HUES64 (cell line): ENCODE measurements at regions not wholly inside any gene's neighbourhood (a gene's known extent, or its start where the extent isn't known, plus 50 kb on each side); places are given as distances from the start of the nearest gene placed in this dataset.
"Not testable (repeated sequence)": the region's sequence is repeated elsewhere in the genome, so short reads cannot be mapped to it uniquely, and the experiment has no call there.

Experiments used
- H3K27ac ChIP-seq: 2 replicates; pipeline ENCODE4 v1.7.0; 2013; ENCODE audit warnings: low read depth, low read length, inconsistent platforms
- H3K27me3 ChIP-seq: 2 replicates; pipeline ENCODE4 v1.6.1; 2013; ENCODE audit warnings: mild to moderate bottlenecking, low read length; ENCODE audit not compliant: insufficient read depth
- H3K36me3 ChIP-seq: 2 replicates; pipeline ENCODE4 v1.6.1; 2013; ENCODE audit warnings: mild to moderate bottlenecking, low read length; ENCODE audit not compliant: insufficient read depth
- H3K4me1 ChIP-seq: 2 replicates; pipeline ENCODE4 v1.6.1; 2013; ENCODE audit warnings: mild to moderate bottlenecking, low read length, moderate library complexity; ENCODE audit not compliant: insufficient read depth
- H3K4me3 ChIP-seq: 2 replicates; pipeline ENCODE4 v1.5.1; 2013; ENCODE audit warnings: mild to moderate bottlenecking, low read length, moderate library complexity
- H3K9ac ChIP-seq: 2 replicates; pipeline ENCODE4 v1.6.1; 2013; ENCODE audit warnings: mild to moderate bottlenecking, low read depth, low read length
- H3K9me3 ChIP-seq: 2 replicates; pipeline ENCODE4 v1.6.1; 2013; ENCODE audit warnings: low read depth, low read length; ENCODE audit not compliant: insufficient read depth
- WGBS: fragments of 150-250, 120-280 bp; methylation state at CpG from one replicate; pipeline ENCODE4 v1.1.7; 2013; ENCODE audit warnings: missing lambda C conversion rate; 5-methylcytosine and 5-hydroxymethylcytosine counted together

GRCh38 chr14:29414931-29415330 is 512.7 kb downstream of the PRKD1 start:
- not testable (repeated sequence) for H3K9ac ChIP-seq, H3K27ac ChIP-seq, H3K36me3 ChIP-seq, H3K4me1 ChIP-seq, H3K4me3 ChIP-seq, H3K27me3 ChIP-seq, H3K9me3 ChIP-seq
- 94% methylated on average over 4 of the region's 5 CpGs for WGBS

GRCh38 chr14:29419736-29420135 is 507.9 kb downstream of the PRKD1 start:
- 97% methylated on average over 1 of the region's 1 CpG for WGBS
- Histone ChIP-seq H3K27me3 (no peaks in the 10 kb centered on the region), H3K4me3 (no peak overlapping the region), H3K36me3 (no peaks in the 10 kb centered on the region), H3K9me3 (0 out of 2 replicates have a peak, but pooled peaks cover 3% of the 10 kb centered on the region), H3K27ac (no peak overlapping the region), H3K9ac (no peak overlapping the region), H3K4me1 (no peaks in the 10 kb centered on the region)

GRCh38 chr14:29421156-29421728 is 506.4 kb downstream of the PRKD1 start:
- H3K36me3 ChIP-seq = no peaks in the 10 kb centered on the region
- no peak overlapping the region for H3K9ac ChIP-seq
- H3K9me3 ChIP-seq = no peaks in the 10 kb centered on the region
- H3K27ac ChIP-seq = no peak overlapping the region
- H3K4me3 ChIP-seq = no peak overlapping the region
- no peaks in the 10 kb centered on the region for H3K4me1 ChIP-seq
- H3K27me3 ChIP-seq = no peaks in the 10 kb centered on the region

GRCh38 chr14:29425705-29426482 is 501.8 kb downstream of the PRKD1 start:
- Histone ChIP-seq H3K4me1 (no peaks in the 10 kb centered on the region), H3K9ac (no peak overlapping the region), H3K36me3 (no peaks in the 10 kb centered on the region), H3K9me3 (no peaks in the 10 kb centered on the region), H3K27ac (no peak overlapping the region), H3K27me3 (no peaks in the 10 kb centered on the region), H3K4me3 (no peak overlapping the region)
- WGBS = 95% methylated on average over 4 of the region's 5 CpGs

- H3K27me3 ChIP-seq = no peaks in the 10 kb centered on the region
- H3K4me1 ChIP-seq = peaks cover 17% of the 10 kb centered on the region
- 100% methylated on average over 2 of the region's 3 CpGs for WGBS
- H3K36me3 ChIP-seq = no peaks in the 10 kb centered on the region
- no peak overlapping the region for H3K9ac ChIP-seq
- H3K27ac ChIP-seq = no peak overlapping the region
- H3K9me3 ChIP-seq = no peaks in the 10 kb centered on the region
- no peak overlapping the region for H3K4me3 ChIP-seq
Observed at GRCh38 chr14:29442696-29443095, 485.0 kb downstream of the PRKD1 start.

- Histone ChIP-seq H3K36me3 (no peaks in the 10 kb centered on the region), H3K4me3 (no peak overlapping the region), H3K4me1 (peaks cover 17% of the 10 kb centered on the region), H3K27ac (no peak overlapping the region), H3K9me3 (no peaks in the 10 kb centered on the region), H3K27me3 (no peaks in the 10 kb centered on the region), H3K9ac (no peak overlapping the region)
- 96% methylated on average over 2 of the region's 2 CpGs for WGBS
Observed at GRCh38 chr14:29444216-29444615, 483.4 kb downstream of the PRKD1 start.

GRCh38 chr14:29444805-29445204 is 482.8 kb downstream of the PRKD1 start:
- 97% methylated on average over 1 of the region's 1 CpG for WGBS
- Histone ChIP-seq H3K36me3 (no peaks in the 10 kb centered on the region), H3K9me3 (no peaks in the 10 kb centered on the region), H3K9ac (no peak overlapping the region), H3K27ac (no peak overlapping the region), H3K4me3 (no peak overlapping the region), H3K4me1 (peaks cover 17% of the 10 kb centered on the region), H3K27me3 (no peaks in the 10 kb centered on the region)

GRCh38 chr14:29446971-29447370 is 480.7 kb downstream of the PRKD1 start:
- H3K36me3 ChIP-seq = no peaks in the 10 kb centered on the region
- no peak overlapping the region for H3K4me3 ChIP-seq
- no peaks in the 10 kb centered on the region for H3K27me3 ChIP-seq
- H3K4me1 ChIP-seq = peaks cover 17% of the 10 kb centered on the region
- WGBS = 94% methylated on average over 5 of the region's 5 CpGs
- H3K9me3 ChIP-seq = no peaks in the 10 kb centered on the region
- H3K9ac ChIP-seq = no peak overlapping the region
- H3K27ac ChIP-seq = no peak overlapping the region

- Histone ChIP-seq H3K9me3 (no peaks in the 10 kb centered on the region), H3K4me1 (peaks cover 7% of the 10 kb centered on the region; the same call in 1 of the 2 replicates), H3K27ac (no peak overlapping the region), H3K36me3 (no peaks in the 10 kb centered on the region), H3K4me3 (no peak overlapping the region), H3K27me3 (peaks cover 25% of the 10 kb centered on the region), H3K9ac (no peak overlapping the region)
- 87% methylated on average over 1 of the region's 2 CpGs for WGBS
Observed at GRCh38 chr14:29451941-29452340, 475.7 kb downstream of the PRKD1 start.

- Histone ChIP-seq H3K27ac (no peak overlapping the region), H3K4me3 (no peak overlapping the region), H3K36me3 (no peaks in the 10 kb centered on the region)
Observed at GRCh38 chr14:29453045-29453444, 474.6 kb downstream of the PRKD1 start.

GRCh38 chr14:29454026-29454693 is 473.5 kb downstream of the PRKD1 start:
- Histone ChIP-seq H3K27me3 (peaks cover 25% of the 10 kb centered on the region), H3K36me3 (no peaks in the 10 kb centered on the region)
- 80% methylated on average over 4 of the region's 4 CpGs for WGBS

More at GRCh38 chr14:29453045-29453444, 474.6 kb downstream of the PRKD1 start:
- Histone ChIP-seq H3K4me1 (peaks cover 7% of the 10 kb centered on the region; the same call in 1 of the 2 replicates), H3K27me3 (peaks cover 25% of the 10 kb centered on the region), H3K9me3 (no peaks in the 10 kb centered on the region), H3K9ac (no peak overlapping the region)

More at GRCh38 chr14:29454026-29454693, 473.5 kb downstream of the PRKD1 start:
- peaks cover 7% of the 10 kb centered on the region; the same call in 1 of the 2 replicates for H3K4me1 ChIP-seq
- no peaks in the 10 kb centered on the region for H3K9me3 ChIP-seq
- no peak overlapping the region for H3K4me3 ChIP-seq
- H3K9ac ChIP-seq = no peak overlapping the region
- no peak overlapping the region for H3K27ac ChIP-seq
